ENCODE measurements at regions not wholly inside any gene's neighbourhood (a gene's known extent, or its start where the extent isn't known, plus 50 kb on each side); places are given as distances from the start of the nearest gene placed in this dataset.
A peak's percentile ranks its signal among the peaks of the same experiment; 100 is the strongest.
"Not testable (repeated sequence)": the region's sequence is repeated elsewhere in the genome, so short reads cannot be mapped to it uniquely, and the experiment has no call there.

DNA sequence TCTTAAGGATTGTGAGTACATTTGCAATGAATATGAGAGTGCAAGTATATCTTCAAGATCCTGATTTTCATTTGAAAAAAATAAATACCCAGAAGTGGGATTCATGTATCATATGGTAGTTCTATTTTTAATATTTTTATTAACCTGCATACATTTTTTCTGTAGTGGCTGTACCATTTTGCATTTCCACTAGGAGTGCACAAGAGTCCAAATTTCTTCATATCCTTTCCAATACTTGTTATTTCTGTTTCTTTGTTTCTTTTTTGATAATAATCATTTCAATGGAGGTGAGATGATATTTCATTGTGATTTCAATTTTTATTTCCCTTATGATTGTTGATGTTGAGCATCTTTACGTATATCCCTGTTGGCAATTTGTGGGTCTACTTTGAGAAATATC lies 759.8 kb upstream of the CNTN5 start:
- no peak for DNase-seq

DNA sequence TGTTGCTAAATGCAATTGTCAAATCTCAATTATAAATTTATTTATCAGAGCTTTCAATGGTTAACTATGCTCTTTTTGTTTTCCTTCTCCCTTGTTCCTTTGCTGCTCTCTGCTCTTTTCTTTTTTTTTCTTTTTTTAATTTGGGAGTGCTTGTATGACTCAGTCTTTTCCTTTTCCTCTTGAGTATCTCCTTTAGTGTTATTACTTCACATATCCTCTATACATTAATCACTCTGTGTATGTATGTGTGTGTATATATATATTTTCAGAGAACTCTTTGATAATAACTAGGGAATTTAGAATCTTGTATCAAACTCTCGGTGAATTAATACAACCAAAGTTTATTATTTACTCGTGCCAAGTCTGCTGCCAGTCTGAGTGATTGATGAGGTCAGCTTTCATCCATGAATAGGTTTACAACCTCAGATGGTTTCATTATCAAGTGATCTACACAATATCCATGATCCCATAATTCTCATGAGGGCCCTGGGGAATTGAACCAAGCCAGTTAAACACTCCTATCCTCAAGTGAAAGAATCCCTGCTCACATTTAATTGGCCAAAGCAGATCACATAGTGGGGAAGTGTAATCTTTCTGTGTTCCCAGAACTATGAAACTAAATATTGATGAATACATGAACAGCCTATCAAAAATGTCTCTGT lies 743.4 kb upstream of the CNTN5 start:
- DNase-seq = no peak

DNA sequence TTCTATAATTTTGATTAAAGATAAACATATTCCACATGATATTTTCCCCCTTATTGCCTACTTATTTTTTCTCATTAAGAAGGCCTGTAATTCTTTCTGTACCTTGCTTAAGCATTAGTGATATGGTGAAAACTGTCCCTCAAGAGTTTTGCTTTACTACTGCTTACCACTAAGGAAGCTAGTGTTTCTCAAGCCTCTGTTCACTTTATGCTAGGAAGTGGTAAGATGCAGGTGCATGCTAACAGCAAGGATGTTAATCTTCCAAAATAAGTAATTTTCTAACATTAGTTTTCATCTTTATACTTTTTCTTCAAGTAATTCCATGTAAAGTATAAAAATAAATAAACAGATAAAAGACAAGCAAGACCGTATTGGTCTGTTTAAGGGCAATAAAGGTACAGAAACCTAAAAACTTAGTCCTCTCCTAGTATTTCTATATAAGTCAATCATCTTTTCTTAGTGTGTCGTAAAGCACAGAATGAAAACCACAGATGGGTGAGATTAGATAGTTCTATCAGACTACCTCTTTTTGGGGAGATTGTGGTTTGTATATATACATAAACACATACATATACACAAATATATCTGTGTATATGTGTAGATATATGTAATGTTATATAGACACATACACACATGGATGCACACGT lies 731.0 kb upstream of the CNTN5 start:
- no peak for DNase-seq

DNA sequence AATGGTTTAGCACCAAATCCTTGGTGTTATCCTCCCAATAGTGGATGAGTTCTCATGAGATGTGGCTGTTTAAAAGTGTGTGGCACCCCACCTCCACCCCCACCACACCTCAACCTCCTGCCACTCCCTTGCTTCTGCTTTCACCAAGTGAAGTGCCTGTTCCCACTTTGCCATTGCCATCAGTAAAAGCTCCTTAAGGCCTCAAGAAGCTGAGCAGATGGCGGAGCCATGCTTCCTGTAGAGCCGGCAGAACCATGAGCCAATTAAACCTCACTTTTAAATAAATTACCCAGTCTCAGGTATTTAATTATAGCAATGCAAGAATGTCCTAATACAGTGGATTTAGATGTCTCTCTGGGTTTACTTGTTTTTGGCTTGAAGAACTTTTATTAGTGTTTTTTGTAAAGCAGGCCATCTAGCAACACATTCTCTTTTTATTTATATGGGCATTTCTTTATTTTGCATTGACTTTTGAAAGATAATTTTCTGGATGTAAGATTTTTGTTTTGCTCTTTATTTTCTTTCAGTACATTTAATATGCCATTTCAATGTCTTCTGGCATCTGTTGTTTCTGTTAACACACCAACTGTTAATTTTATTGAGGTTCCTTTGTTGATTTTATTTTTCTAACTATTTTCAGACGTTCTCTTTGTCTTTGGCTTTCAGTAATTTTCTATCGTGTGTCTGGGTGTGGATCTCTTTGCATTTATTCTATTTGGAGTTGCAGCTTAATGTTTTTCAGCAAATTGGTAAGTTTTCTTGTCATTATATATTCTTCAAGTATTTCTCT lies 724.5 kb upstream of the CNTN5 start:
- no peak for DNase-seq

DNA sequence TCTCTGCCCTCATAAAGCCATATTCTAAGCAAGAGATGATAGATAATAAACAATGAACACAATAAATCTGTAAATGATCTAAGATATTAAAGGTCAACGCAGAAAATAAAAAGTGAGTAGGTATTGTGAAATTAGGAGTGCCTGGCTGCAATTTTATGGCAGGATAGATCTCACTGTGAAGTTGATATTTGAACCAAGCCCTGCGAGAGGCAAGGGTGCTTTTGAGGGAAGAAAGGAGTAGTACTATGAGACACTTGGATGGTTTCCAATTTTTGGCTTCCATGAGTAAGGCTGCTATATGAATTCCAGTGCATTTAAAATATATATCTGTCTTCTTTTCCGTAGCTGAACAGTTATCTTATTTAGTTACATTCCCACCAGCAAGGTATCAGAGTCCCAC lies 720.0 kb upstream of the CNTN5 start:
- DNase-seq = no peak

DNA sequence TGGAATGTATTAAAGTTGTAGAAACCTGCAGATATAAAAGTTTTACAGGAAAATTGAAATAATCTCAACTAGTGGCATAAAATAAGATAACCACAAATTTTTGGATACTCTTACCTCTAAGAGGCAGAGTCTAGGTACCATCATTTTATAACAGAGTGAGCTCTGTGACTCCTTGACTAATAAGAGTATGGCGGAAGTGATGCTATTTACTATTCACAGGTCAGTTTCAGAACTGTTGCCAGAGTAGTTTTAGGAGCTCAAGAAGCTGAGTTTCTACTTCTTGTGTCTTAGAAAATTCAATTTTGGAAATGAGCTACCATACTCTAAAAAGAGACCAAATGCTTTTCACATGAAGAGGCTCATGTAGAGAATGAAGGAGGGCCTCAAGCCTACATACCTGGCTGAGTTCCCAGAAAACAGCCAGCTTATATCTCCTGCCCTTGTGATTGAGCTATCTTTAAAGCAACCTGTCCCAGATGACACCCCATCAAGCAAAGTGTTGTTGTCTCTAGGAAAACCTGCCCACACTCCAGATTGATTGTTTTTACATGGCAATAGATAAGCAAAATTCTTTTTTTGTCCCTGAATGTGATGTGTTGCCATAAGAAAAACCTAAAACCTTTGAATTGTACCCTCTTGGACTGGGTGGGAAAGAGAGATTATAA lies 712.8 kb upstream of the CNTN5 start:
- no peak for DNase-seq

DNA sequence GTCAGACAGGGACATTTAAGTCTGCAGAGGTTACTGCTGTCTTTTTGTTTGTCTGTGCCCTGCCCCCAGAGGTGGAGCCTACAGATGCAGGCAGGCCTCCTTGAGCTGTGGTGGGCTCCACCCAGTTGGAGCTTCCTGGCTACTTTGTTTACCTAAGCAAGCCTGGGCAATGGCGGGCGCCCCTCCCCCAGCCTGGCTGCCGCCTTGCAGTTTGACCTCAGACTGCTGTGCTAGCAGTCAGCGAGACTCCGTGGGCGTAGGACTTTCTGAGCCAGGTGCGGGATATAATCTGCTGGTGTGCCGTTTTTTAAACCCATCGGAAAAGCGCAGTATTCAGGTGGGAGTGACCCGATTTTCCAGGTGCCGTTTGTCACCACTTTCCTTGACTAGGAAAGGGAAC lies 690.4 kb upstream of the CNTN5 start:
- not testable (repeated sequence) for DNase-seq

DNA sequence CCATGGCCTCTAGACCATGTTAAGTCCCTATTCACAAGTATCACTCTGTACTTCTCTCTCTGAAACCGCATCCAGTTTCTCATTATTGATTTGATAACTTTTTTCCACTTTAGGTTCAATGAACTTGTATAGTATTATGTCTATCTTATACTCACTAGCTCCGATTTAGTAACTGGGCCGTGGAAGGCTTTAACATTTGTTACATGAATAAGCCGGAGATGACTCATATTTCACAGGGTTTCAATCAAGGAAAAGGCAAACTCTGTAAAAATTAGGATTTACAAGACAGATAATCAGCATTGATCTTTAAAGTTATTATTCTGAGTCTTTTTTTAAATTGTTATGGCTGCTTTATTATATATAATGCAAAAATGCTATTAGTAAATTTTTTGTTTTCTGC lies 662.2 kb upstream of the CNTN5 start:
- DNase-seq = no peak

DNA sequence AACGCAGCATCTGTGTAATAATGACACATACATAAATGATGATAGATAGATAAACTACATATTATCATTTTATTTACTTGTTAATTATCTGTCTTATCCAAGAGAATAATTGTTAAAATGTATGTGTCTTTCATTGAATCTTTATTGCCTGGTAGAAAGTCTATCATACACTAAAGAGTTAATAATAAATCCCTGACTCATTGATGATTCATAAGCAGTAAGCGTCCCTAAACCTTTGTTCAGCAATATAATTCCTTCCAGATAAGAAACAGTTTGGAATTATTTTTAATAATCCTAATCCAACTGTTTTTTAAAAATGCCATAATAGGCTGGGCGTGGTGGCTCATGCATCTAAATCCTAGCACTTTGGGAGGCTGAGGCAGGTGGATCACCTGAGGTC lies 655.6 kb upstream of the CNTN5 start:
- DNase-seq = peak; percentile 13

DNA sequence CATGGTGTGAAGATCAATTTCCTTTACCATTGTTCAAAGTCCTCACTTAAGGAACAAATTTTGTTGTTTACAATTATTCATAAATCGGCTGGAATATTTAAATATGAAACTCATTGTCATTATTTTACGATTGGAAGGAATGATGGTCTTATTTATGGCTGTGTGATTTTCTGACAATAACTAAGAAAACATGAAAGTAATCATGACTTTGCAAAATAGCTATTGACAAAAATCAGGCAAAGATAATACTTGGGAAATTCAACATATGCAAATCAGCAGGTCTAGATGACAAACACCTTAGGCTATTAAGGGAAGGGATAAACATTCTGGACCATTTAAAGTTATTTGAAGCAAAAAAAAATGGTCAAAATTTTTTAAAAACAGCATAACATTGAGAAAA lies 654.8 kb upstream of the CNTN5 start:
- DNase-seq = no peak

DNA sequence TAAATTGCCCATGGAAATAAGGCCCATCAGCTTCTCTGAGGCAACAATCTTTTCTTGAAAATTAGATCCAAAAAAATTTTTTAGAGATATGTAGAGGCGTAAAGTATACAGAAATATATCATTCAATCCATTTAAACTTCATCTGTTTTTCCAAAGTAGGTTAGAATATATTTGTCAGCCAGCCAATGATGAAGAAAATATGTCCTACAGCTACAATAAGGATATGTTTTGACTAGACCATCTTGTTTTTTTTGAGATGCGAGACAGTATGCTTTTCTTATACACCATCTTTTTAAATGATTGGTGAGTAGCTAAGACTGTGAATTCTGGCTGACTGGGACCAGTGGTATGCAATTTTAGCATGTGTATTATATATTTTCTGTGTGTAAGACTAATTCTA lies 630.4 kb upstream of the CNTN5 start:
- no peak for DNase-seq

DNA sequence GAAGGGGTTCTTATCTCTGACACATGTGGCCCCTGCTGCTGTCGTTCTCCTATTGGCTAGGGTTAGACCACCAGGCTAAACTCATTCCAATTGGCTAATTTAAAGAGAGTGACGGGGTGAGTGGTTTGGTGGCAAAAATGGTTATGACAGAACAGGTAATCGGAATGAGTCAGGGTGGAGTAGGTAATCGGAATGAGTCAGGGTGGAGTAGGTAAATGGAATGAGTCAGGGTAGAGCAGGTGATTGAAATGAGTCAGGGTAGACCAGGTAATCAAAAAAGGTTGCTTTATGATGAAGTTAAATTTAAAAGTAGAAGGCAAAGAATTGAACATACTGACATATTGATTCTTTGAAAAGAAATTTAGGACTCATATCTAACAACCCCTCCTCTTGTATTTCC lies 626.2 kb upstream of the CNTN5 start:
- not testable (repeated sequence) for DNase-seq

DNA sequence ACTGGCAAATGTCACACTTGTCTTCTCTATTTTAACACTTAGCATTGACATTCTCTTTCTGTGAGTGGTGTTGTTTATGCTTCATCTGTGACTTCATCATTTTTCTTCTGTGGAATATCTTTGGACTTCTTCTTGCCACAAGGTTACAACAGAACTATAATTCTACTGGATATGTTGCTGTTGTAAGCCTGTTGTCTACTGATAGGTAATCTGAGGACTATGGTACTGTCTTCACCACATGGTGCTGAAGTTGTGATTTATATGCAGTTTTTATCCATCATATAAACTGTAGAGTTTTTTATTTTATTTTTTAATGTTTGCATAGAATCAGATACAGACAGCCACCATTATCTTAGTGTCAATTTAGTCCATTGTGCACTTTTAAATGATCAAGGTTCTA lies 622.2 kb upstream of the CNTN5 start:
- no peak for DNase-seq

DNA sequence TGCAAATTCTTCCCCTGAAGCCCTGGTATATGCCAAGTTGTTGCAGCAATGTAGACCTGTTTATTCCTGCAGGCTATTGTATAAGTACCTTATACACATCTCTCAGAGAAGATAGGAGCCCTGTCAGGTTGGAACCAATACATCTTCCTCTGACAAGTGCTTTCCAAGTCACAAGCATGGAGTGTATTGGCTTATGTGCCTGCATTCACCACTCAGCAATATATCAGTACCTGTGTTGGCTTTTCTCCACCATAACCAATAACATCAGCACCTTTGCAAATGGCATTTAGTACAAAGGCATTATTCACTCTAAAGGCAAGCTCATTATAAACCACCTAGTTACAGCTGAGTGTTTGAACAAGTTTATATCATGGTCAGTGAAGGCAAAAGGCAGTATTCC lies 611.7 kb upstream of the CNTN5 start:
- DNase-seq = no peak

DNA sequence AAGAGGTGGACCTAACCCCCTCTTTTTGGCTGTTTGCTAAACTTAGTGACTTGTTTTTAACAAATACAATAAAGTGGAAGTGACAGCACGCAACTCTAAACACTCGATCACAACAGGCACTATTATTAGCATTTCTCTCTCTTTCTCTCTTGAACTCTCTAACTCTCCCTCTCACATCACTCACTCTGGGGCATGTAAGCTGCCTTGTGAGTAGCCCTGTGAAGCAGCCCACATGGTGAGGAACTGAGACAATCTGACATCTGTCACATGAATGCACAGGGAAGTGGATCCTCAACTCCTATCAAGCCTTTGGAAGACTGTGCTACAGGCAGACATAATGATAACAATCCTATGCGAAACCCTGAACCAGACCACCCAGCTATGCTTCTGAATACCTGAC lies 609.0 kb upstream of the CNTN5 start:
- no peak for DNase-seq

DNA sequence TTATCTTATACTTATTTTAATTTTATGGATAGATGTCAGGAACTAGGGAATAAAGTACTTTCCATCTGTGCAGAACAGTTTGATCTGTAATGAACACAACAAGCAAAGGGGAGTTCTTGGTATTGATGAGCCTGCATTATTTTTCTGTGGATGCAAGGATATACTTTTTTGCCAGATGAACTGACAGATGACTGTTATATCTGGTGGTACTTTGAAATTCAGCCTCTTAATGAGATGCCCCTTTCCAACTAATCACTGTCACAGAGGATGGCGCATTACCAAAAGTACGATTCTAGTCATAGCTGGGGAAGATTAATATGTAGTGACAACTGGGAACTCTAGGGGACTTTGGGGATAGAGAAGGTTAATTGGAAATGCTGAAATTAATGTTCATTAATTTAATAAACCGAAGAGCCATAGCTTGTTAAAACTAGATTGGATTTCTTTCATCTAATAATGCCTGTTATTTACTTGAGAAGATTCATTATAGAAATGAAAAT lies 603.4 kb upstream of the CNTN5 start:
- DNase-seq = no peak

DNA sequence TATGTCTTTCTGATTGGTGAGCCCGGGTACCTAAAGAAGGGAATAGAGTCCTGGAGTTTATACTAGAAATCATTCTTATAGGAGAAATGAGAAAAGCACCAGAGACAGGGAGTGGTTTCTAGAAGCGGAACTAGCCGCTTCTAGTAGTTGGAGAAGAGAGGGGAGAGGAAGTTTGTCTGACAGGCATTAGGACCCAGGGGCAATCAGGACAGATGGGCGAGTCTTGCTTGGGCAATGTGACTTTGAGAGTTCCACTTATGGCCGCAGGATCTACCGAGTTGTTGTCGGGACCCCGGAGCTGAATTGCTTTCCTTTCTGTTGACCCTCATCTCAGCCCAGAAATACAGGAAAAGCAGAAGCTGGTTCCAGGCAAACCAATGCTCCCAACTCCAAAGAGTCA lies 596.8 kb upstream of the CNTN5 start:
- no peak for DNase-seq

DNA sequence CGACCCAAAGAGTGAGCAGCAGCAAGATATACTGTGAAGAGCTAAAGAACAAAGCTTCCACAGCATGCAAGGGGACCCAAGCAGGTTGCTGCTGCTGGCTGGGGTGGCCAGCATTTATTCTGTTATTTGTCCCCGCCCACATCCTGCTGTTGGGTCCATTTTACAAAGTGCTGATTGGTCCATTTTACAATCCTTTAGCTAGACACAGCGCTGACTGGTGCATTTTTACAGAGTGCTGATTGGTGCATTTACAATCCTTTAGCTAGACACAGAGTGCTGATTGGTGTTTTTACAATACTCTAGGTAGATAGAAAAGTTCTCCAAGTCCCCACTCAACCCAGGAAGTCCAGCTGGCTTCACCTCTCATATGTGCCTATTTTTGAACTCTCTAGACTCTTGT lies 596.0 kb upstream of the CNTN5 start:
- DNase-seq = not testable (repeated sequence)

DNA sequence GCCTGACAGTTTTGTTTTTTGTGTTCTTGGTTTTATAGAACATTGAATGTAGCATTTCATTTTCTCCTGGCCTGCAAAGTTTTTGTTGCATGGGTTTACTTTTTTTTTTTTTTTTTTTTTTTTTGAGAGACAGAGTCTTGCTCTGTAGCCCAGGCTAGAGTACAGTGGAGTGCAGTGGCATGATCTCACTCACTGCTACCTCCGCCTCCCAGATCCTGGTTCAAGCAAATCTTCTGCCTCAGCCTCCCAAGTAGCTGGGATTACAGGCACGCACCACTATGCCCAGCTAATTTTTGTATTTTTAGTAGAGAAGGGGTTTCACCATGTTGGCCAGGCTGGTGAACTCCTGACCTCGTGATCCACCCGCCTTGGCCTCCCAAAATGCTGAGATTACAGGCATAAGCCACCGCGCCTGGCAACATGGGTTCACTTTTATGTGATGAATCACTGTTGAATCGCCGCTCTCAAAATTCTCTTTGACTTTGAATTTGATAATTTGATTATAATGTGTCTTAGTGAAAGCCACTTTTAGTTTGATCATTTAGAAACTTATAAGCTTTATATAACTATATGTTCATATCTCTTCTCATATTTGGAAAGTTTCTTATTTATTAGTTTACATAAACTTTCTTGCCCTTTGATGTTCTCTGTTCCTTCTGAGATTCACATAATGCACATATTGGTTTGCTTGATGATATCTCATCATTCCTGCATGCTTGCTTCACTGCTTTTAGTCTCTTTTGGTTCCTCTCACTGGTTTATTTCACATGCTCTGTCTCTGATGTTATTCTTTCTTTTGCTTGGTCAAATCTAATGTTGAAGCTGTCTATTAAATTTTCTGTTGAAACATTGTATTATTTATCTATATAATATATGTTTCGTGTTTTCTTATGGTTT lies 589.0 kb upstream of the CNTN5 start:
- no peak for DNase-seq

DNA sequence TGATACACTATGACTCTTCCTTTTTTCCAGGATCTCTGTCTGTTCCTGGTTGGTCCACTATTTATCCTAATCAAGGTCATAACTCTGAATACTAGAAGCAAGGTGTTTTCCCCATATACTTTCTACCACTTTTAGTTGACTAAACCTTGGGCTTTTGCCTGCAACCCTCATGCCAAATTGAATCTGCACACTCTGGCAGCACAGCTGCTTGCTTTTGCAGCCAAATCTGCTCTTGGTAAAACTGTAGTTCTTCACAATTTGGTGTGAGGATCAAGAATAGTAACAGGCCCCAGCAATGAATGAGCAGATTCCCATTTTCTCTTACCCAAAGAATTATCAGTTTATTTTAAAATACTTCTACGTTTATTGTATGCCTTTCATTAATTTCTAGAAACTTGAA lies 586.5 kb upstream of the CNTN5 start:
- no peak for DNase-seq

DNA sequence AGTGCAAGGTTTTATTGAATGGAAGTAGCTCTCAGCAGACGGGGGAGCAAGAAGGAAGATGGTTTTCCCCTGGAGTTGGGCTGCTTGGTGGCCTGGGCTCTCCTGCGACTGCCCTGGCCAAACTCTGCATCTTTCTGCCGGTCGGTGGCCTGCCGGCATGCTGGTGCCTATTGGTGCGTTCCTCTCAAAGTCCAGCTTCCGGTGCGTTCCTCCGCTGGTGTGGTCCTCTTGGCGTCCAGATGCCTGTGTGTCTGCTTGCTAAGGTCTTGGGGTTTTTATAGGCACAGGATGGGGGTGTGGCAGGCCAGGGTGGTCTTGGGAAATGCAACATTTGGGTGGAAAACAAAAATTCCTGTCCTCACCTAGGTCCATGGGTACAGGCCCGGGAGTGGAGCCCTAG lies 567.4 kb upstream of the CNTN5 start:
- DNase-seq = no peak

DNA sequence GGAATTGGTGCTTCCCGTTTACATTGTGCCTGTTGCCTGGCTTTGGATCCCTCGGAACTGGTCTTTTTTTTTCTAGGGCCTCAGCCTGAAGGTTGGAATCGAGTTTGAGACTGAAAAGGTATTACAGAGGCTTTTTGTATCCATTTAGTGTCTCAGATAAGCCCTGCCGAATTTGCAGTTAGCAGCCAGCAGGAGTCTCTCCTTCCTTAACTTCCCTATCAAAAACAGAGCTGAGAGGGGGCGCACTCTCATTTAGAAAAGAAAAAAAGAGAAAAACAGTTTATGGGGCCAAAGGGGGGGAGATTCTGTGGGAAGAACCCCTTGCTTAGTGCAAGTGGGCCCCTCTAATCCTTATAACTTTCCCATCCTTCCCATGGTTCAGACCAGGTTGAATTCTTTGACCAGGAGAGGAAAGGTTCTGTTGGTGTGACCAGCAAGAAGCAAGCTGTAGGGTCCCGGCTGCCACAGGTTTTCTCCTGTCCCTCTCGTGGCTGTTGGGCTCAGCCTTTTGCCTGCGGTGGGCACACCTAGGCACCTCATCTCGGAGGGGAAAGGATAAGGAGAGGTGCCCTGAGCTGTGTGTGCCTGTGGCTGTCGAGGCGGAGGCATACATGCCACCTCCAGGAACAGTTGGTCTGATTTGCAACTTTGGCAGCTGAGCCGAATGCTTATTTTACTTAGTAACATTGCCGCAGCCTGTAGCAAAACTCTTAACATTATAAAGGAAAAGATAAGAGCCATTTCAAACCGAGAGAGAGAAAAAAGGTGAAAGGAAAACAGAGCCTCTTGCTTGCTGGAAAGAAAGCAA lies 565.0 kb upstream of the CNTN5 start:
- no peak for DNase-seq

Data from fibroblast of skin of right quadriceps (primary cell).